Peyer's patch (tissue), 4 donors: ENCODE measurements at regions not wholly inside any gene's neighbourhood (a gene's known extent, or its start where the extent isn't known, plus 50 kb on each side); places are given as distances from the start of the nearest gene placed in this dataset.

Source experiments
- CTCF ChIP-seq, 6 experiments: fragments of 450-650 bp in 4 of 6; fragments of 200-600 bp in 2 of 6; sonication (generic) in 1 of 6; IDR thresholded peaks; one replicate each; pipeline ENCODE4 v1.5.1; 2017 to 2019; ENCODE audit warnings: antibody characterized with exemption in 6 of 6, mild to moderate bottlenecking in 3 of 6, moderate library complexity in 1 of 6
- POLR2A ChIP-seq, 2 donors: fragments of 450-650 bp; IDR thresholded peaks; one replicate each; pipeline ENCODE4 v1.5.1; 2017; ENCODE audit warnings: antibody characterized with exemption in 2 of 2, mild to moderate bottlenecking in 2 of 2, moderate library complexity in 2 of 2

GRCh38 chr6:20314866-20315845 lies 86.5 kb upstream of the E2F3 start:
- TF ChIP-seq CTCF (IDR thresholded peaks at IDR 0.05) (no peak), POLR2A (IDR thresholded peaks at IDR 0.05) (no peak)
